H1 (cell line): ENCODE measurements at regions not wholly inside any gene's neighbourhood (a gene's known extent, or its start where the extent isn't known, plus 50 kb on each side); places are given as distances from the start of the nearest gene placed in this dataset.
A peak's percentile ranks its signal among the peaks of the same experiment; 100 is the strongest.

Experiments used
- CTCF ChIA-PET: fragments of 300-600 bp; sonication (Branson Sonifier 250); formaldehyde crosslinking; loops from one replicate; lab custom pipeline; 2021; ENCODE audit not compliant: partially characterized antibody; lab: Charles Lee
- POLR2A ChIA-PET: fragments of 300-600 bp; sonication (Branson Sonifier 250); formaldehyde crosslinking; loops from one replicate; lab custom pipeline; 2021; ENCODE audit warnings: inconsistent platforms; ENCODE audit not compliant: partially characterized antibody; lab: Charles Lee
- DNase-seq, 2 experiments: peaks; one replicate each; pipeline versions ENCODE4 v3.0.0 to v3.0.0-alpha.2; 2010 to 2022; ENCODE audit warnings: low spot score in 2 of 2, low read depth in 1 of 2, mixed read lengths in 1 of 2
- FAIRE-seq: peaks from 2 replicates; lab custom pipeline; 2011; peaks lifted over from hg19 to GRCh38; lab: Jason Lieb, UNC
- H2AFZ ChIP-seq: 2 replicates; pipeline ENCODE4 v1.8.1; 2012; ENCODE audit warnings: low read length, inconsistent platforms
- H2AK5ac ChIP-seq: 2 replicates; pipeline ENCODE4 v1.6.1; 2013; ENCODE audit warnings: low read depth, low read length
- H2BK120ac ChIP-seq: replicated peaks from 2 replicates; pipeline ENCODE3; 2013; ENCODE audit warnings: low read depth, low read length, inconsistent platforms
- H2BK12ac ChIP-seq: 2 replicates; pipeline ENCODE4 v1.6.1; 2013; ENCODE audit warnings: low read depth, low read length
- H2BK15ac ChIP-seq: 2 replicates; pipeline ENCODE4 v1.6.1; 2013; ENCODE audit warnings: low read length
- H2BK20ac ChIP-seq: 2 replicates; pipeline ENCODE4 v1.6.1; 2013; ENCODE audit warnings: low read length
- H2BK5ac ChIP-seq: 2 replicates; pipeline ENCODE4 v1.6.1; 2013; ENCODE audit warnings: low read depth, low read length
- H3K14ac ChIP-seq: 2 replicates; pipeline ENCODE4 v1.6.1; 2013; ENCODE audit warnings: inconsistent platforms; ENCODE audit not compliant: insufficient read length
- H3K18ac ChIP-seq: 2 replicates; pipeline ENCODE4 v1.6.1; 2013; ENCODE audit warnings: low read length; ENCODE audit errors: extremely low read depth
- H3K23ac ChIP-seq: 2 replicates; pipeline ENCODE4 v1.6.1; 2013; ENCODE audit warnings: inconsistent platforms; ENCODE audit not compliant: insufficient read length
- H3K23me2 ChIP-seq: 2 replicates; pipeline ENCODE4 v1.6.1; 2013; ENCODE audit warnings: low read depth, low read length
- H3K27ac ChIP-seq: 2 replicates; pipeline ENCODE4 v1.6.1; 2011; ENCODE audit warnings: low read depth, low read length, inconsistent platforms
- H3K27me3 ChIP-seq, 4 experiments: replicated peaks in 1 of 4; 1 replicate in 1 of 4; 2 replicates in 3 of 4; pipeline versions ENCODE4 v1.6.1 to v1.8.1; 2011 to 2013; ENCODE audit warnings: low read length in 3 of 4, mild to moderate bottlenecking in 3 of 4, inconsistent platforms in 2 of 4, mixed read lengths in 2 of 4, moderate library complexity in 1 of 4; ENCODE audit not compliant: control insufficient read depth in 3 of 4, insufficient read depth in 3 of 4; ENCODE audit errors: extremely low read depth in 1 of 4
- H3K36me3 ChIP-seq, 4 experiments: 2 replicates each; pipeline versions ENCODE4 v1.6.1 to v1.8.1; 2011 to 2013; ENCODE audit warnings: mild to moderate bottlenecking in 4 of 4, low read length in 3 of 4, moderate library complexity in 2 of 4, control low read depth in 1 of 4, inconsistent platforms in 1 of 4; ENCODE audit not compliant: insufficient read depth in 4 of 4, control insufficient read depth in 2 of 4
- H3K4ac ChIP-seq: replicated peaks from 2 replicates; pipeline ENCODE3; 2013; ENCODE audit warnings: low read length, low read depth, mixed read lengths, inconsistent platforms; ENCODE audit not compliant: insufficient read length
- H3K4me1 ChIP-seq, 4 experiments: replicated peaks in 1 of 4; 1 replicate in 1 of 4; 2 replicates in 3 of 4; pipeline versions ENCODE4 v1.6.1 to v1.8.1; 2011 to 2013; ENCODE audit warnings: low read length in 3 of 4, inconsistent platforms in 2 of 4, mixed read lengths in 1 of 4; ENCODE audit not compliant: insufficient read depth in 4 of 4, control insufficient read depth in 3 of 4
- H3K4me2 ChIP-seq, 2 experiments: 2 replicates each; pipeline versions ENCODE4 v1.6.1 to v1.8.1; 2011 to 2013; ENCODE audit warnings: low read depth in 2 of 2, low read length in 2 of 2, control low read depth in 1 of 2, inconsistent platforms in 1 of 2, mild to moderate bottlenecking in 1 of 2; ENCODE audit not compliant: insufficient read depth in 1 of 2
- H3K4me3 ChIP-seq, 4 experiments: fragments of 200-600, 300-600 bp in 1 of 4; sonication (generic), shearing (Covaris generic), sonication (Bioruptor Twin) in 1 of 4; 2 replicates each; pipeline versions ENCODE4 v1.5.1 to v1.8.1; 2011 to 2016; ENCODE audit warnings: low read length in 4 of 4, low read depth in 3 of 4, control low read depth in 2 of 4, inconsistent platforms in 2 of 4, mild to moderate bottlenecking in 2 of 4, mixed read lengths in 1 of 4, moderate library complexity in 1 of 4; ENCODE audit not compliant: insufficient read depth in 2 of 4; ENCODE audit errors: extremely low read depth in 1 of 4
- H3K56ac ChIP-seq: replicated peaks from 2 replicates; pipeline ENCODE3; 2013; ENCODE audit warnings: low read depth, mild to moderate bottlenecking, mixed read lengths, low read length, inconsistent platforms; ENCODE audit not compliant: insufficient read length
- H3K79me1 ChIP-seq: 2 replicates; pipeline ENCODE4 v1.6.1; 2013; ENCODE audit warnings: low read depth, low read length, control low read depth
- H3K79me2 ChIP-seq, 2 experiments: 2 replicates each; pipeline versions ENCODE4 v1.6.1 to v1.8.1; 2012 to 2013; ENCODE audit warnings: low read length in 2 of 2, mild to moderate bottlenecking in 2 of 2, inconsistent platforms in 1 of 2; ENCODE audit not compliant: insufficient read depth in 2 of 2, control insufficient read depth in 1 of 2
- H3K9ac ChIP-seq, 4 experiments: replicated peaks in 1 of 4; 1 replicate in 1 of 4; 2 replicates in 3 of 4; pipeline versions ENCODE4 v1.6.1 to v1.8.1; 2011 to 2013; ENCODE audit warnings: low read depth in 3 of 4, low read length in 3 of 4, control low read depth in 2 of 4, mild to moderate bottlenecking in 2 of 4, moderate library complexity in 2 of 4, inconsistent platforms in 1 of 4; ENCODE audit errors: extremely low read depth in 1 of 4
- H3K9me3 ChIP-seq, 2 experiments: 2 replicates each; pipeline versions ENCODE4 v1.6.1 to v1.8.1; 2012 to 2013; ENCODE audit warnings: mild to moderate bottlenecking in 2 of 2, moderate library complexity in 2 of 2, control low read depth in 1 of 2, inconsistent platforms in 1 of 2, low read depth in 1 of 2, low read length in 1 of 2, mixed read lengths in 1 of 2; ENCODE audit not compliant: insufficient read depth in 2 of 2
- H4K20me1 ChIP-seq, 2 experiments: replicated peaks in 1 of 2; 2 replicates each; pipeline versions ENCODE3 to v1.8.1; 2011 to 2013; ENCODE audit warnings: inconsistent platforms in 2 of 2, low read length in 2 of 2, mild to moderate bottlenecking in 1 of 2; ENCODE audit not compliant: insufficient read depth in 2 of 2, control insufficient read depth in 1 of 2
- H4K5ac ChIP-seq: 2 replicates; pipeline ENCODE4 v1.6.1; 2013; ENCODE audit warnings: low read length, low read depth, mixed read lengths, inconsistent platforms; ENCODE audit not compliant: insufficient read length
- H4K8ac ChIP-seq: 2 replicates; pipeline ENCODE4 v1.8.0; 2013; ENCODE audit warnings: mild to moderate bottlenecking, moderate library complexity, low read length, inconsistent platforms; ENCODE audit not compliant: insufficient read depth; ENCODE audit errors: extremely low read depth
- H4K91ac ChIP-seq: replicated peaks from 2 replicates; pipeline ENCODE3; 2013; ENCODE audit warnings: low read length, mixed read lengths, inconsistent platforms; ENCODE audit not compliant: insufficient read length
- CBX5 ChIP-seq: fragments of 300-800, 300-1000 bp; sonication (generic); IDR thresholded peaks from 2 replicates; pipeline ENCODE4 v1.7.1; 2016; ENCODE audit warnings: antibody characterized with exemption, low read length, low read depth
- CREB1 ChIP-seq: IDR thresholded peaks from 2 replicates; pipeline ENCODE4 v1.6.1; 2012; ENCODE audit warnings: inconsistent platforms
- CTBP2 ChIP-seq: IDR thresholded peaks from 2 replicates; pipeline ENCODE4 v1.7.0; 2011; ENCODE audit warnings: borderline replicate concordance, mild to moderate bottlenecking, moderate library complexity, mixed read lengths, low read length; ENCODE audit not compliant: insufficient read depth, insufficient read length
- EP300 ChIP-seq, 2 experiments: IDR thresholded peaks; 1 replicate in 1 of 2; 2 replicates in 1 of 2; pipeline ENCODE4 v1.6.1; 2011 to 2012; ENCODE audit warnings: low read depth in 2 of 2, low read length in 2 of 2, mild to moderate bottlenecking in 2 of 2, borderline replicate concordance in 1 of 2, inconsistent platforms in 1 of 2, moderate library complexity in 1 of 2
- FOSL1 ChIP-seq: IDR thresholded peaks from 2 replicates; pipeline ENCODE4 v1.6.1; 2011; ENCODE audit warnings: mild to moderate bottlenecking, low read depth, low read length, moderate library complexity; ENCODE audit not compliant: insufficient read depth
- HDAC6 ChIP-seq: IDR thresholded peaks from one replicate; pipeline ENCODE4 v1.7.1; 2012; ENCODE audit warnings: low read depth, mild to moderate bottlenecking, inconsistent platforms, low read length, moderate library complexity
- JUND ChIP-seq: IDR thresholded peaks from 2 replicates; pipeline ENCODE4 v1.6.1; 2011; ENCODE audit warnings: mild to moderate bottlenecking, improper control_type of control experiment, low read length
- KDM5A ChIP-seq: fragments of 200-600 bp; IDR thresholded peaks from 2 replicates; pipeline ENCODE4 v1.7.1; 2012; ENCODE audit warnings: mild to moderate bottlenecking, low read length, inconsistent platforms, mixed read lengths
- NANOG ChIP-seq: IDR thresholded peaks from 2 replicates; pipeline ENCODE4 v1.6.1; 2011; ENCODE audit warnings: low read length, low read depth, mild to moderate bottlenecking, inconsistent platforms; ENCODE audit not compliant: insufficient read depth, poor library complexity, severe bottlenecking
- POU5F1 ChIP-seq: IDR thresholded peaks from 2 replicates; pipeline ENCODE4 v1.6.1; 2011; ENCODE audit warnings: low read depth, mild to moderate bottlenecking, low read length, moderate library complexity
- RFX5 ChIP-seq: IDR thresholded peaks from 2 replicates; pipeline ENCODE4 v1.6.1; 2011; ENCODE audit warnings: low read depth, low read length, improper control_type of control experiment, borderline replicate concordance
- SIN3A ChIP-seq, 2 experiments: IDR thresholded peaks in 1 of 2; conservative IDR thresholded peaks in 1 of 2; 2 replicates each; pipeline ENCODE4 v1.6.1; 2011 to 2012; ENCODE audit warnings: low read length in 2 of 2, improper control_type of control experiment in 1 of 2, low read depth in 1 of 2, mild to moderate bottlenecking in 1 of 2
- TAF1 ChIP-seq: IDR thresholded peaks from 2 replicates; pipeline ENCODE4 v1.6.1; 2011; ENCODE audit warnings: mild to moderate bottlenecking, low read depth, low read length
- WGBS, 2 experiments: shearing (Covaris generic) in 1 of 2; methylation state at CpG; one replicate each; pipeline versions ENCODE4 v1.1.6 to v1.1.7; 2013 to 2015; ENCODE audit warnings: low lambda C conversion rate in 2 of 2, mixed read lengths in 2 of 2, inconsistent platforms in 1 of 2, low coverage in 1 of 2, missing lambda C conversion rate in 1 of 2; ENCODE audit not compliant: insufficient replicate concordance in 2 of 2, insufficient coverage in 1 of 2, insufficient read length in 1 of 2; ENCODE audit errors: extremely low coverage in 1 of 2, missing lambda C conversion rate in 1 of 2; 5-methylcytosine and 5-hydroxymethylcytosine counted together

DNA sequence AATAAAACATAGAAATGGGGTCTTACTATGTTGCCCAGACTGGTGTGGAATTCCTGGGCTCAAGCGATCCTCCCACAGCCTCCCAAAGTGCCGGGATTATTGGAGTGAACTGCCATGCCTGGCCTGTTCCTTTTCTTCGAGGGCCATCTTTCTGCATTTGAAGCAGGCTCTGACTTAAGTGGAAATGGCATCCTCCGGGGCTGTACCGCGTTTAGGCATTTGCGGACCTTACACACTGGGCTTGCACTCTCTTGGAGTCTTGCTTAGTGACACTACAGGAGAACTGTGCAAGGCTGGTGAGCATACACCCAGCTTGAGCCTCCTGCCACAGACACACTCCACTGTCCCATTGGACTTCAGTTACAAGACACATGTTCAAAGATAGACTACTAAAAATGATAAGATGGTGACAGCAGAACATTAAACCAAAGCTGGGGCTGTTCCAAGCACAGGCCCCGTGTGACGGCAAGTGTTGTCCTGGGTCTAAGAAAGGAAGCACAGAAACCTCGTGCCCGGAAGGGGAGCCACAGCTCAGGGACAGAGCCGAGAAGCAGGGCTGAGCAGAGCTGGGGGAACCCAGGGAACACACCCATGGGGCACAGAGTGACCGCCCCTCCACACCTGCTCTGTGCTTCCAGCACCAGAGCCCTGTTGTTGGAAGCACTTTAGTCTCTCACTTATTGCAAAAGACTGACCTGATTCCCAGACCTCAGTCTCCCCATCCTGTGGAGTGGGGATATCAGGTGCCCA lies 59.0 kb upstream of the SHANK2 start:
- Histone ChIP-seq H2BK120ac (no peak overlapping the region), H4K20me1 (no peaks in the 10 kb centered on the region), H4K8ac (no peak overlapping the region), H3K9ac (no peak overlapping the region), H2BK15ac (no peak overlapping the region), H2BK5ac (no peak overlapping the region), H2AFZ (no peak overlapping the region), H3K27ac (no peak overlapping the region), H3K4me2 (no peak overlapping the region), H3K56ac (no peak overlapping the region), H3K79me1 (no peaks in the 10 kb centered on the region), H3K27me3 (no peaks in the 10 kb centered on the region; a peak in 1 of 7 replicates), H2BK12ac (no peak overlapping the region), H2BK20ac (no peak overlapping the region), H3K23ac (no peak overlapping the region), H4K5ac (no peak overlapping the region), H3K9me3 (peaks cover 0 to under 1% of the 10 kb centered on the region in 2 experiments; a peak in 2 of 4 replicates), H3K4me3 (no peak overlapping the region), H3K23me2 (no peaks in the 10 kb centered on the region), H2AK5ac (no peak overlapping the region), H3K36me3 (no peaks in the 10 kb centered on the region), H3K4me1 (no peaks in the 10 kb centered on the region), H3K14ac (no peak overlapping the region), H3K79me2 (no peaks in the 10 kb centered on the region), H3K18ac (no peak overlapping the region), H3K4ac (no peak overlapping the region), H4K91ac (no peak overlapping the region)
- ChIA-PET POLR2A (interaction anchor here (0.7 kb wide), 1 partner anchor 1175 kb away, joined by 3 read pairs; no protein-coding TSS in a partner anchor), CTCF (no interaction called here)
- DNase-seq (peak in 1 of 2 experiments; percentile 30), FAIRE-seq (no peak)
- WGBS, 2 experiments = 90% methylated on average over 13 of the region's 13 CpGs; no CpG with 5 or more reads in 1 of the 2 experiments
- TF ChIP-seq EP300 (IDR thresholded peaks at IDR 0.05; ENCODE audit: borderline replicate concordance in 1 of 2, low read depth in 2 of 2, low read length in 2 of 2) = no peak
- no peak for TF ChIP-seq CREB1
- TF ChIP-seq KDM5A = no peak
- TF ChIP-seq FOSL1 = no peak
- TF ChIP-seq POU5F1 = no peak
- no peak for TF ChIP-seq CBX5
- TF ChIP-seq JUND = no peak
- TF ChIP-seq CTBP2 = no peak
- no peak for TF ChIP-seq TAF1
- TF ChIP-seq SIN3A (conservative IDR thresholded peaks at IDR 0.05 in 1 of 2, IDR thresholded peaks at IDR 0.05 in 1 of 2; ENCODE audit: low read depth in 1 of 2, low read length in 2 of 2) = no peak
- no peak for TF ChIP-seq HDAC6
- no peak for TF ChIP-seq NANOG
- no peak for TF ChIP-seq RFX5
